ENCODE measurements at regions not wholly inside any gene's neighbourhood (a gene's known extent, or its start where the extent isn't known, plus 50 kb on each side); places are given as distances from the start of the nearest gene placed in this dataset.

- Histone ChIP-seq H3K4me1 (ENCODE audit: control insufficient read depth, extremely low read depth, insufficient read depth, low read length) (no peaks in the 10 kb centered on the region), H3K4me3 (replicated peaks in 1 of 4; ENCODE audit: control extremely low read depth in 1 of 4, insufficient read depth in 1 of 4, low read depth in 3 of 4, low read length in 4 of 4) (no peak overlapping the region), H3K9ac (ENCODE audit: insufficient read depth, low read length) (no peak overlapping the region), H3K4me2 (ENCODE audit: extremely low read depth, insufficient read depth, low read length) (no peak overlapping the region), H3K36me3 (ENCODE audit: control insufficient read depth, insufficient read depth, low read length) (no peaks in the 10 kb centered on the region), H3K79me2 (ENCODE audit: control insufficient read depth, insufficient read depth, low read length) (no peaks in the 10 kb centered on the region), H3K9me3 (ENCODE audit: control insufficient read depth, insufficient read depth, low read depth, low read length) (no peaks in the 10 kb centered on the region), H3K27ac (ENCODE audit: insufficient read depth, low read length) (no peak overlapping the region), H4K20me1 (ENCODE audit: control insufficient read depth, extremely low read depth, insufficient read depth, low read length) (no peaks in the 10 kb centered on the region), H2AFZ (ENCODE audit: low read length) (no peak overlapping the region), H3K27me3 (ENCODE audit: control insufficient read depth, insufficient read depth, low read length) (no peaks in the 10 kb centered on the region)
- no peak for TF ChIP-seq EZH2 (IDR thresholded peaks at IDR 0.05; ENCODE audit: low read length, missing control alignments)
- no peak for TF ChIP-seq CTCF (conservative IDR thresholded peaks at IDR 0.05 in 1 of 2, IDR thresholded peaks at IDR 0.05 in 1 of 2; ENCODE audit: low read depth in 1 of 2, low read length in 2 of 2)
- no peak for DNase-seq (ENCODE audit: low read depth in 2 of 2)
Measured at GRCh38 chr4:189291939-189292338, 648.7 kb upstream of the FRG1 start.

- no peak for DNase-seq (ENCODE audit: low read depth in 2 of 2)
- H3K27me3 ChIP-seq (ENCODE audit: control insufficient read depth, insufficient read depth, low read length) = no peaks in the 10 kb centered on the region
- H3K4me1 ChIP-seq (ENCODE audit: control insufficient read depth, extremely low read depth, insufficient read depth, low read length) = no peaks in the 10 kb centered on the region
- no peak overlapping the region for H3K4me3 ChIP-seq (replicated peaks in 1 of 4; ENCODE audit: control extremely low read depth in 1 of 4, insufficient read depth in 1 of 4, low read depth in 3 of 4, low read length in 4 of 4)
- no peaks in the 10 kb centered on the region for H3K36me3 ChIP-seq (ENCODE audit: control insufficient read depth, insufficient read depth, low read length)
- no peak overlapping the region for H3K4me2 ChIP-seq (ENCODE audit: extremely low read depth, insufficient read depth, low read length)
- no peaks in the 10 kb centered on the region for H4K20me1 ChIP-seq (ENCODE audit: control insufficient read depth, extremely low read depth, insufficient read depth, low read length)
- H3K27ac ChIP-seq (ENCODE audit: insufficient read depth, low read length) = no peak overlapping the region
- TF ChIP-seq EZH2 (IDR thresholded peaks at IDR 0.05; ENCODE audit: low read length, missing control alignments) (no peak), CTCF (conservative IDR thresholded peaks at IDR 0.05 in 1 of 2, IDR thresholded peaks at IDR 0.05 in 1 of 2; ENCODE audit: low read depth in 1 of 2, low read length in 2 of 2) (no peak)
- H2AFZ ChIP-seq (ENCODE audit: low read length) = no peak overlapping the region
- no peaks in the 10 kb centered on the region for H3K79me2 ChIP-seq (ENCODE audit: control insufficient read depth, insufficient read depth, low read length)
- H3K9me3 ChIP-seq (ENCODE audit: control insufficient read depth, insufficient read depth, low read depth, low read length) = no peaks in the 10 kb centered on the region
- H3K9ac ChIP-seq (ENCODE audit: insufficient read depth, low read length) = no peak overlapping the region
Measured at GRCh38 chr4:189293459-189293858, 647.2 kb upstream of the FRG1 start.

GRCh38 chr4:189294574-189294973 lies 646.1 kb upstream of the FRG1 start:
- Histone ChIP-seq H3K9me3 (ENCODE audit: control insufficient read depth, insufficient read depth, low read depth, low read length) (no peaks in the 10 kb centered on the region), H3K27ac (ENCODE audit: insufficient read depth, low read length) (no peak overlapping the region), H3K36me3 (ENCODE audit: control insufficient read depth, insufficient read depth, low read length) (no peaks in the 10 kb centered on the region), H3K79me2 (ENCODE audit: control insufficient read depth, insufficient read depth, low read length) (no peaks in the 10 kb centered on the region), H3K4me3 (replicated peaks in 1 of 4; ENCODE audit: control extremely low read depth in 1 of 4, insufficient read depth in 1 of 4, low read depth in 3 of 4, low read length in 4 of 4) (no peak overlapping the region), H3K9ac (ENCODE audit: insufficient read depth, low read length) (no peak overlapping the region), H3K4me1 (ENCODE audit: control insufficient read depth, extremely low read depth, insufficient read depth, low read length) (no peaks in the 10 kb centered on the region), H2AFZ (ENCODE audit: low read length) (no peak overlapping the region), H3K27me3 (ENCODE audit: control insufficient read depth, insufficient read depth, low read length) (no peaks in the 10 kb centered on the region), H3K4me2 (ENCODE audit: extremely low read depth, insufficient read depth, low read length) (no peak overlapping the region), H4K20me1 (ENCODE audit: control insufficient read depth, extremely low read depth, insufficient read depth, low read length) (no peaks in the 10 kb centered on the region)
- no peak for TF ChIP-seq CTCF (conservative IDR thresholded peaks at IDR 0.05 in 1 of 2, IDR thresholded peaks at IDR 0.05 in 1 of 2; ENCODE audit: low read depth in 1 of 2, low read length in 2 of 2)
- no peak for TF ChIP-seq EZH2 (IDR thresholded peaks at IDR 0.05; ENCODE audit: low read length, missing control alignments)
- DNase-seq (ENCODE audit: low read depth in 2 of 2) = no peak

Measured in fibroblast of lung (primary cell).